Type B pancreatic cell (in vitro differentiated cells): ENCODE measurements at regions not wholly inside any gene's neighbourhood (a gene's known extent, or its start where the extent isn't known, plus 50 kb on each side); places are given as distances from the start of the nearest gene placed in this dataset.
A peak's percentile ranks its signal among the peaks of the same experiment; 100 is the strongest.

Source experiments
- DNase-seq: peaks from one replicate; pipeline ENCODE4 v3.0.0; 2021; ENCODE audit warnings: mixed read lengths; ENCODE audit not compliant: unreplicated experiment; ENCODE audit errors: extremely low spot score
- H3K27ac Mint-ChIP-seq: 2 replicates; pipeline ENCODE4 v1.8.0; 2021; ENCODE audit warnings: mild to moderate bottlenecking, mixed read lengths
- H3K27me3 Mint-ChIP-seq: 2 replicates; pipeline ENCODE4 v1.8.0; 2021; ENCODE audit warnings: mixed read lengths
- H3K36me3 Mint-ChIP-seq: 2 replicates; pipeline ENCODE4 v1.8.0; 2021; ENCODE audit warnings: mixed read lengths
- H3K4me1 Mint-ChIP-seq: one replicate; pipeline ENCODE4 v1.8.0; 2021; ENCODE audit warnings: mixed read lengths; ENCODE audit not compliant: unreplicated experiment
- H3K4me3 Mint-ChIP-seq: 2 replicates; pipeline ENCODE4 v1.8.0; 2021; ENCODE audit warnings: mild to moderate bottlenecking, mixed read lengths
- H3K9me3 Mint-ChIP-seq: 2 replicates; pipeline ENCODE4 v1.8.0; 2021; ENCODE audit warnings: mixed read lengths
- TF ChIP-seq, protein P1 (sequence below): fragments of 200-600 bp; sonication (generic); conservative IDR thresholded peaks from 2 replicates; pipeline ENCODE4 v1.5.0; 2021; ENCODE audit warnings: antibody characterized with exemption, mild to moderate bottlenecking

GRCh38 chr7:63087575-63088190, 911.0 kb upstream of the ZNF722 start:
- TF ChIP-seq, protein P1, sequence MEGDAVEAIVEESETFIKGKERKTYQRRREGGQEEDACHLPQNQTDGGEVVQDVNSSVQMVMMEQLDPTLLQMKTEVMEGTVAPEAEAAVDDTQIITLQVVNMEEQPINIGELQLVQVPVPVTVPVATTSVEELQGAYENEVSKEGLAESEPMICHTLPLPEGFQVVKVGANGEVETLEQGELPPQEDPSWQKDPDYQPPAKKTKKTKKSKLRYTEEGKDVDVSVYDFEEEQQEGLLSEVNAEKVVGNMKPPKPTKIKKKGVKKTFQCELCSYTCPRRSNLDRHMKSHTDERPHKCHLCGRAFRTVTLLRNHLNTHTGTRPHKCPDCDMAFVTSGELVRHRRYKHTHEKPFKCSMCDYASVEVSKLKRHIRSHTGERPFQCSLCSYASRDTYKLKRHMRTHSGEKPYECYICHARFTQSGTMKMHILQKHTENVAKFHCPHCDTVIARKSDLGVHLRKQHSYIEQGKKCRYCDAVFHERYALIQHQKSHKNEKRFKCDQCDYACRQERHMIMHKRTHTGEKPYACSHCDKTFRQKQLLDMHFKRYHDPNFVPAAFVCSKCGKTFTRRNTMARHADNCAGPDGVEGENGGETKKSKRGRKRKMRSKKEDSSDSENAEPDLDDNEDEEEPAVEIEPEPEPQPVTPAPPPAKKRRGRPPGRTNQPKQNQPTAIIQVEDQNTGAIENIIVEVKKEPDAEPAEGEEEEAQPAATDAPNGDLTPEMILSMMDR: no peak
- H3K27me3 Mint-ChIP-seq: no peaks in the 10 kb centered on the region
- H3K4me3 Mint-ChIP-seq: no peak overlapping the region
- H3K27ac Mint-ChIP-seq: no peak overlapping the region
- no peak for DNase-seq
- no peaks in the 10 kb centered on the region for H3K4me1 Mint-ChIP-seq
- no peaks in the 10 kb centered on the region for H3K36me3 Mint-ChIP-seq
- peaks cover 22% of the 10 kb centered on the region for H3K9me3 Mint-ChIP-seq

GRCh38 chr7:63092951-63093350, 905.7 kb upstream of the ZNF722 start:
- H3K27ac Mint-ChIP-seq: no peak overlapping the region
- peaks cover 23% of the 10 kb centered on the region for H3K9me3 Mint-ChIP-seq
- no peaks in the 10 kb centered on the region for H3K36me3 Mint-ChIP-seq
- H3K4me1 Mint-ChIP-seq: no peaks in the 10 kb centered on the region
- H3K4me3 Mint-ChIP-seq: no peak overlapping the region
- H3K27me3 Mint-ChIP-seq: no peaks in the 10 kb centered on the region
- TF ChIP-seq, protein P1: no peak
- DNase-seq: peak; percentile 29

DNA sequence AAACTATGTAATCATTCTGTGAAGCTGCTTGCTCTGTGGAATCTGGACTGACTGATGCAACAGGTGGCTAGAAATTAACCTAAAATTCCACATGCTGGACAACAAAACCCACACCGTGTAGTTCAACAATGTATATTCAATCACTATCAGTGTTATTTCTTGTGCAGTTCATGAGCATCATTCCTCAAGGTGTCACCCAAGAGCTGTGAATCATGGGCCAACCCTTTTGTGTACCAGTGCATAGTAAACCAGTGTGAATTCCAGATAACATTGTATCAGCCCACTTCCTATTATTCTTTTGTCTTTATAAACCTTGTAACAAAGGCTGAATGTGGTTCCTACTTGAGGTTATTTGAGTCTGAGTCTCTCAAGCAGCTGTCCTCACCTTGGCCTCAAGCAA, 905.2 kb upstream of the ZNF722 start:
- H3K36me3 Mint-ChIP-seq: no peaks in the 10 kb centered on the region
- TF ChIP-seq, protein P1: no peak
- DNase-seq: no peak
- H3K4me3 Mint-ChIP-seq: no peak overlapping the region
- no peaks in the 10 kb centered on the region for H3K4me1 Mint-ChIP-seq
- H3K27ac Mint-ChIP-seq: no peak overlapping the region
- peaks cover 23% of the 10 kb centered on the region for H3K9me3 Mint-ChIP-seq
- H3K27me3 Mint-ChIP-seq: no peaks in the 10 kb centered on the region

- Mint-ChIP-seq H3K27me3 (no peaks in the 10 kb centered on the region), H3K4me1 (no peaks in the 10 kb centered on the region), H3K9me3 (peaks cover 10% of the 10 kb centered on the region), H3K27ac (no peak overlapping the region), H3K36me3 (no peaks in the 10 kb centered on the region), H3K4me3 (no peak overlapping the region)
- DNase-seq: peak; percentile 58
- TF ChIP-seq, protein P1: no peak
Measured at GRCh38 chr7:63096141-63096540, 902.5 kb upstream of the ZNF722 start.

DNA sequence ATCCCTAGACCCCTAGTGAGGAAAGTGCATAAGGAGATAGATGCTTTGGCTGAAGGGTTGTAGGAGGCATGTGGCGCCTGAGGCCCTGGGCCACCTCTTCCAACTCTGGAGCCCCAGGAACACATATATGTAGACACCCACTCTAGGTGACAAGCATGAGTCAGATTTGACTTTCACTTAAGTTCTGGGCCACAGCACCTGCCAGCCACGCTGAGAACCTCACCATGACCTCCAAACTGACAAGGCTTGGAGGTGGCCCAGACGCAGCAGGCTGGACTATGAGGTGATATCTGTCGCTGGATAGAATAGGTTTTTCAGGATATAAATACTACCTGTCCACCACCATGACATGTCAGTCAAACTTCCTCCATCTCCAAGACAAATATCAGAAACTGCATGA, 894.0 kb upstream of the ZNF722 start:
- Mint-ChIP-seq H3K4me3 (no peak overlapping the region), H3K36me3 (no peaks in the 10 kb centered on the region), H3K4me1 (no peaks in the 10 kb centered on the region), H3K27me3 (no peaks in the 10 kb centered on the region), H3K27ac (no peak overlapping the region), H3K9me3 (peaks cover 25% of the 10 kb centered on the region)
- no peak for DNase-seq
- TF ChIP-seq, protein P1: no peak

DNA sequence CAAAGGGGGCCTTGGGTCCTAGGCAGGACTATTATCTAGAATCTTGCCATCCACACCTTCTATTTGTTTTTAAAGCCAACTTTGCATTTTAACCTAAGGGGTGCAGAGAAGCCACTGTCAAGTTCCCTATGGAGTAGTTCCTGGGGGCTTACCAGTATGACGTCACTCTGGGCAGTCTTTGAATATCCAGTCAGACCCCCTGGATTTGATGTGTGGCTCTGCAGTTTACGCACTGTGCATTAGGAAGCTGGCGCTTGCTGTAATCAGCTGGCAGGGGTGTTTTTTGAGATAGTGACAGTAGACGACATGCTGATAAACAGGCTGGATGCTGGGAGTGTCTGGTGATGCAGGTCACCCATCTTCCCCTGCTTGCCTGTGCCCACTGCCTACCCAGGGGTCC, 892.7 kb upstream of the ZNF722 start:
- DNase-seq: no peak
- Mint-ChIP-seq H3K27ac (no peak overlapping the region), H3K9me3 (peaks cover 25% of the 10 kb centered on the region), H3K27me3 (no peaks in the 10 kb centered on the region), H3K4me3 (no peak overlapping the region), H3K4me1 (no peaks in the 10 kb centered on the region), H3K36me3 (peaks cover 4% of the 10 kb centered on the region)
- TF ChIP-seq, protein P1: no peak
